ENCODE measurements at regions not wholly inside any gene's neighbourhood (a gene's known extent, or its start where the extent isn't known, plus 50 kb on each side); places are given as distances from the start of the nearest gene placed in this dataset.

GRCh38 chr7:155188821-155189581 lies 108.7 kb upstream of the INSIG1 start:
- no peak overlapping the region for H3K27ac Mint-ChIP-seq

GRCh38 chr7:155189590-155189989 lies 108.1 kb upstream of the INSIG1 start:
- DNase-seq (no peak), ATAC-seq (replicated peaks) (no peak)
- Mint-ChIP-seq H3K4me1 (peaks cover 17 to 28% of the 10 kb centered on the region in 2 donors), H3K4me3 (no peak overlapping the region), H3K9me3 (peaks cover 21 to 26% of the 10 kb centered on the region in 2 donors), H3K36me3 (peaks cover 8 to 25% of the 10 kb centered on the region in 2 donors), H3K27ac (no peak overlapping the region), H3K27me3 (peaks cover 31 to 34% of the 10 kb centered on the region in 2 donors)

More at GRCh38 chr7:155188821-155189581, 108.7 kb upstream of the INSIG1 start:
- Mint-ChIP-seq H3K4me1 (peaks cover 17 to 28% of the 10 kb centered on the region in 2 donors), H3K4me3 (no peak overlapping the region), H3K36me3 (peaks cover 8 to 26% of the 10 kb centered on the region in 2 donors), H3K9me3 (peaks cover 23 to 24% of the 10 kb centered on the region in 2 donors), H3K27me3 (peaks cover 33 to 35% of the 10 kb centered on the region in 2 donors)
- DNase-seq, result no peak
- ATAC-seq (replicated peaks), result no peak

- peak overlapping the region; percentile 2 for H3K27ac Mint-ChIP-seq
- H3K4me1 Mint-ChIP-seq, result peaks cover 17 to 28% of the 10 kb centered on the region in 2 donors
- H3K9me3 Mint-ChIP-seq, result peaks cover 13 to 20% of the 10 kb centered on the region in 2 donors
- DNase-seq (peak; percentile 32), ATAC-seq (replicated peaks) (peak; percentile 70 to 76)
- peaks cover 3 to 14% of the 10 kb centered on the region in 2 donors for H3K36me3 Mint-ChIP-seq
- H3K27me3 Mint-ChIP-seq, result peaks cover 31 to 34% of the 10 kb centered on the region in 2 donors
- H3K4me3 Mint-ChIP-seq, result peak overlapping the region; percentile 9 to 64
Measured at GRCh38 chr7:155190688-155191087, 107.0 kb upstream of the INSIG1 start.

GRCh38 chr7:155191137-155191536 lies 106.5 kb upstream of the INSIG1 start:
- Mint-ChIP-seq H3K27ac (no peak overlapping the region), H3K36me3 (peaks cover 3 to 16% of the 10 kb centered on the region in 2 donors), H3K4me3 (peak overlapping the region in 1 of 2 donors; percentile 64), H3K4me1 (peaks cover 17 to 28% of the 10 kb centered on the region in 2 donors), H3K9me3 (peaks cover 11 to 21% of the 10 kb centered on the region in 2 donors), H3K27me3 (peaks cover 31 to 34% of the 10 kb centered on the region in 2 donors)
- no peak for ATAC-seq (replicated peaks)
- DNase-seq, result no peak

DNA sequence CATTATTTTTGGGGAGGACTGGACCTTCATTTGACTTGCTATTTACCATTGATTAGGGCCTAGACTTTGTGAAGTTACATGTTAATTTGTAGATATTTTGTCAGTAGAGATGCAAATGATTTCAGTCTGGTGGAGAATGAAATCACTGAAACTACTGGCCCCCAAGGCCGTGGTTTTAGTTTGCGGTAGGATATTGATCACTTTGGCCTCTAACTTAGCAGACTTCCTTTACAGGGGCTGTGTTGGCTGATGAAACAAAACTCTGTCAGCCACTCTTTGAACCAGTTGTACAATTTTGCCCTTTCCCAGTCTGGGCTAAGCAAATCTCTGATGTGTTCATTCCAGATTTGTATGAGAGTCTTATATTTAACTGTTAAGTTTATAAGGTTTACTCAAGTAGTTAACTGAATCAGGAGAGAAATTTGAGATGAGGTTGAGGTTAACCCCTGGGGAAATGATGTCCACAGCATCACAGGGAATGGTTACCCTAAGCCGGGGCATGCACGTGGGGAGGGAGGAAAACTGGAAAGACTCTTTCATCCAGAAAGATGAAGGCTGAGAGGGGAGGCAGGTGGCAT lies 105.7 kb upstream of the INSIG1 start:
- no peak for ATAC-seq (replicated peaks)
- peaks cover 17 to 28% of the 10 kb centered on the region in 2 donors for H3K4me1 Mint-ChIP-seq
- no peak overlapping the region for H3K4me3 Mint-ChIP-seq
- H3K27ac Mint-ChIP-seq, result peak overlapping the region; percentile 33
- DNase-seq, result no peak
- H3K9me3 Mint-ChIP-seq, result peaks cover 10 to 20% of the 10 kb centered on the region in 2 donors
- peaks cover 0 to 17% of the 10 kb centered on the region in 2 donors for H3K36me3 Mint-ChIP-seq
- H3K27me3 Mint-ChIP-seq, result peaks cover 27 to 29% of the 10 kb centered on the region in 2 donors

- H3K27ac Mint-ChIP-seq, result no peak overlapping the region
- peaks cover 17 to 28% of the 10 kb centered on the region in 2 donors for H3K4me1 Mint-ChIP-seq
- no peak overlapping the region for H3K4me3 Mint-ChIP-seq
- H3K9me3 Mint-ChIP-seq, result peaks cover 8 to 20% of the 10 kb centered on the region in 2 donors
- no peak for DNase-seq
- ATAC-seq (replicated peaks), result no peak
- H3K36me3 Mint-ChIP-seq, result peaks cover 0 to 14% of the 10 kb centered on the region in 2 donors
- peaks cover 22 to 29% of the 10 kb centered on the region in 2 donors for H3K27me3 Mint-ChIP-seq
Measured at GRCh38 chr7:155192961-155193640, 104.6 kb upstream of the INSIG1 start.

- ATAC-seq (replicated peaks), result no peak
- H3K27me3 Mint-ChIP-seq, result peaks cover 16 to 23% of the 10 kb centered on the region in 2 donors
- H3K9me3 Mint-ChIP-seq, result peaks cover 8 to 20% of the 10 kb centered on the region in 2 donors
- H3K4me1 Mint-ChIP-seq, result peaks cover 15 to 29% of the 10 kb centered on the region in 2 donors
- H3K36me3 Mint-ChIP-seq, result peaks cover 0 to 14% of the 10 kb centered on the region in 2 donors
- H3K27ac Mint-ChIP-seq, result no peak overlapping the region
- no peak for DNase-seq
- H3K4me3 Mint-ChIP-seq, result no peak overlapping the region
Measured at GRCh38 chr7:155193716-155194115, 104.0 kb upstream of the INSIG1 start.

DNA sequence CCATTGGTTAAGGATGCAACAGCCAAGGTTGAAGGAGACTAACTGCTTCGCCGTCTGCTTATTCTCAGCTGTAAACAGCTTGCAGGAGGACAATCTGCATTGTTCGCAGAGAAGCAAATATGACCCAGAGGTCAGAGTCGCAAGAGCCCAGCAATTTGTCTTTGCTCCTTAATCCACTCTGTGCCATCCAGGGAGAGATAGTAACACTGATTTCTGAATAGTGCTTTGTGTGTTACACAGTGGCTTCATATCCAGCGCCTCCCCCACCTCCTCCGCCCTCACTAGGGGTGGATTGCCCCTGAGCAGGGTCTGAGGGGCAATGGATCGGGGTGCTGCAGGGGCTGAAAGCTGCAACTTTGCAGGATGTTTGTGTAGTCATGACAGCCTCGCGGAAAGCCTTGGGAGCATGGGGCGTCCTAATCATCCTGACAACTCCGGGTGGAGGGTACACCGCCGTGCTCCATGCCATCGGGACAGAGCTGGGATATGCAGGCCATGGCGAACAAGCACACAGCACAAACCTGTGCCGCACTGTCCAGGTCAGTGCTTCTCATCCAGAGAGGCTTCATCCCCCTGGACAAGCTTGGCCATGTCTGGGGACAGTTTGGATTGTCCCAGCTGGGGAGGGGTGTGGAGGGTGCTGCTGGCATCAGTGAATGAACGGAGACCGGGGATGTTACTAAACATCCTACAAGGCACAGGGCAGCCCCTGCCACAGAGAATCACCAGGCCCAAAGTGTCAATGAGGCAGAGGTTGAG lies 103.1 kb upstream of the INSIG1 start:
- ATAC-seq (replicated peaks) (no peak), DNase-seq (no peak)
- Mint-ChIP-seq H3K9me3 (peaks cover 8 to 20% of the 10 kb centered on the region in 2 donors), H3K4me3 (no peak overlapping the region), H3K27ac (peak overlapping the region; percentile 42), H3K36me3 (peaks cover 0 to 14% of the 10 kb centered on the region in 2 donors), H3K27me3 (peaks cover 15 to 18% of the 10 kb centered on the region in 2 donors), H3K4me1 (peaks cover 23 to 36% of the 10 kb centered on the region in 2 donors)

DNA sequence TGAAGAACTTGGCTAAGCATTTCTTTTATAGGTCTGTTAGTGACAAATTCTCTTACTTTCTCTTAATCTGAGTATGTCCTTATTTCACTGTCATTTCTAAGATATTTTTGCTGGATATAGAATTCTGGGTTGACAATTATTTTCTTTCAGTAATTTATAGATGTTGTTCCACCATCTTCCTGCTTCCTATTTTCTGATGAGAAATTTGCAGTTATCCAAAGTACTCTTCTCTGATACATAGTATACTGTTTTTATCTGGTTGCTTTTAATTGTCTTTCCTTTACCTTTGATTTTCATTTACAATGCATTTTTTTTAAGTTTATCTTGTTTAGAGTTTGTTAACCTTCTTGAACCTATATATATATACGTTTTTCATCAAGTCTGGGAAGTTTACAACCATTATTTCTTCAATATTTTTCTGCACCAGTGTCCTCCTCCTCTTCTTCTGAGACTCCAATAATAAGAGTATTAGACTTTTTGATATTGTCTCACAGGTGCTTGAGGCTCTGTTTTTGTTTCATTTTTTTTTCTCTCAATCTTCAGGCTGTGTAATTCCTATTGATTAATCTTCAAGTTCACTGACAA lies 101.6 kb upstream of the INSIG1 start:
- Mint-ChIP-seq H3K4me3 (no peak overlapping the region), H3K9me3 (peaks cover 8 to 23% of the 10 kb centered on the region in 2 donors), H3K36me3 (peaks cover 0 to 17% of the 10 kb centered on the region in 2 donors), H3K27ac (no peak overlapping the region), H3K27me3 (peaks cover 9 to 15% of the 10 kb centered on the region in 2 donors), H3K4me1 (peaks cover 23 to 36% of the 10 kb centered on the region in 2 donors)
- DNase-seq (no peak), ATAC-seq (replicated peaks) (no peak)

DNA sequence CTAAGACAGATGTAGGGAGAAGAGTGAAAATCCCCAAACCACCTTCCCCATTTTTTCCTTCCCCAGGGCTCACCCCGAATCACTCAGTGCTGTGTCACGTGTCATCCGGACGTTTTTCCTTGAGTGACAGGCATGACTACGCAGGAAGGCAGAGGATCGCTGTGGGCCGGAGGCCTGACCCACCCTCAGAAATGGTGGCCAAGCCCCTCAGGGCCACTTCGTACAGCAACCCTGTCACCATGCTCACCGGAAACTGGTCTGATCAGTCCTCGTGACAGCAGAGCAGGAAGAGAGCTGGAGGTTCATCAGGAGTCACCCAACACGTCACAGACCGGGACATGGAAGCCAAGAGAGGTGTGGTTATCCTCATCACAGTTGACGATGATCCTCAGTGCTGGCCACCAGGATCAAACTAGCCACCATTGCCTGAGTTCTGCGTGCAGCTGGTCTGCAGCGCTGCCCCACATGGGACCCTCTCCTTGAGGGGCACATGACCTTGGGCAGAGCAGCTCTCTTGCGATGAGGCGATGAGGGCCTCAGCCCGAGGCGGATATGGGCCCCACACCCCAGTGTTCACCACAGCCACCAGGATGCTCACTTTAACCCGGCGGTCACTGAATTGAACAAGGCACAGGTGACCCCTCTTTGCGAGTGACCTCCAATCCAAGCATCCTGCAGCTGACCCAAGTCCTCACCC lies 99.3 kb upstream of the INSIG1 start:
- peak overlapping the region; percentile 56 for H3K27ac Mint-ChIP-seq
- ATAC-seq (replicated peaks), result no peak
- peaks cover 28 to 40% of the 10 kb centered on the region in 2 donors for H3K4me1 Mint-ChIP-seq

DNA sequence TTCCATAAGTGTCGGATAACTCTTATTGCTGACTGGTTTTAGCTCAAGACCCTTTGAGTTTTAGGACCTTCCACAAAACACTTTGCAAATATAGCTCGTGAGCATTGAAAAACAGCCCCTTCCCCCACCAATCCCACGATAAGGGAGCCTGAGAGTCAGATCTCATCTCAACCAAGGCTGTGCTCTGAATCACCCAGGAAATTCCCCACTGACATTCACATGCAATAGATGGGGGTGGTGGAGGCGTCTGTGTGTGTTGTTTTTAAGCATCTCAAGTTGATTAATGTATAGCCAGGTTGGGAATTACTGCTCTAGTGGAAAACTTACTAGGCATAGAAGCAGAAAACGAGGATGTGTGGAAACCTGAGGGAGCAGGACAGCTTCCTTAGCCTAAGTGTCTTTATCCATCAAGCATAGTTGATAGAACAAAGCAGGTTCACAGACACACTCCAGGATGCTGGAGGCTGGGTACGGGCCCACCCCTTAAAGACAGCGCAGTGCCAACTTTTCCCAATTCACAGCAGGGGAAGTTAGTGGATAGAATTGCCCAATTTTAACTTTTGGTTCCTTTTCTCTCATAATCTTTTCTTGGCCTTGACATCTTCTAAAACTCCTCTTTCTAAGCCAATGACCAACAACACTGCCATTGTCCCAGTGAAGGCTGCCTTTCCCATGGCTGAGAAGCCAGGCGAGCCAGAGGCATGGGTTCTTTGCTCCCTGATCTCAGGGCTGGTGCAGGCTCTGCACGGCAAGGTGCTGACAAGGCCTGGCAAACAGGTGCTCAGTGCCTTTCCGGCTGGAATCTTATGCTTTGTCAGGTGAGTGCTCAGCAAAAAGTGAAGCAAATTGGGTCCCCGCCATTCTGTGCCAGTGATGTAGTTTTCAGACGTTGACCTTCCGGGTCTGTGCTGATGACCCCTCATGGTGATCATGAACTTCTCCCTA lies 98.5 kb upstream of the INSIG1 start:
- peaks cover 32 to 47% of the 10 kb centered on the region in 2 donors for H3K4me1 Mint-ChIP-seq
- DNase-seq (peak; percentile 52), ATAC-seq (replicated peaks) (peak; percentile 90 to 95)
- H3K36me3 Mint-ChIP-seq, result peaks cover 7 to 14% of the 10 kb centered on the region in 2 donors
- peaks cover 9 to 18% of the 10 kb centered on the region in 2 donors for H3K9me3 Mint-ChIP-seq
- no peak overlapping the region for H3K4me3 Mint-ChIP-seq
- H3K27ac Mint-ChIP-seq, result peak overlapping the region; percentile 56
- H3K27me3 Mint-ChIP-seq, result no peaks in the 10 kb centered on the region

More for the DNA sequence above, 99.3 kb upstream of the INSIG1 start:
- Mint-ChIP-seq H3K9me3 (peaks cover 9 to 18% of the 10 kb centered on the region in 2 donors), H3K4me3 (no peak overlapping the region), H3K27me3 (no peaks in the 10 kb centered on the region), H3K36me3 (peaks cover 7 to 14% of the 10 kb centered on the region in 2 donors)
- DNase-seq, result no peak
